Panc1 (cell line): ENCODE measurements at regions not wholly inside any gene's neighbourhood (a gene's known extent, or its start where the extent isn't known, plus 50 kb on each side); places are given as distances from the start of the nearest gene placed in this dataset.
"Not testable (repeated sequence)": the region's sequence is repeated elsewhere in the genome, so short reads cannot be mapped to it uniquely, and the experiment has no call there.

Experiments
- ATAC-seq: fragments of 200-7000 bp; cut with Tn5 transposase; 2 replicates; pipeline ENCODE4 v1.9.1; 2020; ENCODE audit warnings: mild to moderate bottlenecking, moderate library complexity
- BruUV-seq: library from RNA; stranded (reverse); fragments of 400-500 nt; replicated peaks from 2 replicates; lab custom pipeline; 2021; lab: Mats Ljungman, UMichigan
- CTCF ChIA-PET: fragments of 300-600 bp; sonication (Branson Sonifier 250); formaldehyde crosslinking; loops from one replicate; lab custom pipeline; 2022; ENCODE audit warnings: antibody characterized with exemption; lab: Charles Lee
- POLR2A ChIA-PET: fragments of 300-600 bp; sonication (Branson Sonifier 250); formaldehyde crosslinking; loops from one replicate; lab custom pipeline; 2022; ENCODE audit warnings: antibody characterized with exemption; lab: Charles Lee
- DNase-seq: peaks from one replicate; pipeline ENCODE4 v3.0.0-alpha.2; 2010; ENCODE audit warnings: low read depth, low spot score
- H3K27ac ChIP-seq: 2 replicates; pipeline ENCODE4 v1.5.1; 2011; ENCODE audit warnings: mild to moderate bottlenecking, low read length, inconsistent platforms
- H3K27me3 ChIP-seq: fragments of 200-500 bp; sonication (Bioruptor generic); 2 replicates; pipeline ENCODE4 v1.6.0; 2014; ENCODE audit warnings: low read length, inconsistent platforms; ENCODE audit not compliant: control insufficient read depth, insufficient read depth
- H3K36me3 ChIP-seq: fragments of 200-500 bp; sonication (Bioruptor generic); 2 replicates; pipeline ENCODE4 v1.5.1; 2014; ENCODE audit warnings: inconsistent platforms, mild to moderate bottlenecking, low read length, moderate library complexity; ENCODE audit not compliant: control insufficient read depth, insufficient read depth
- H3K4me1 ChIP-seq: 2 replicates; pipeline ENCODE4 v1.5.1; 2011; ENCODE audit warnings: inconsistent platforms, mild to moderate bottlenecking, low read length, moderate library complexity; ENCODE audit not compliant: control insufficient read depth, insufficient read depth
- H3K4me3 ChIP-seq, 2 experiments: 2 replicates each; pipeline ENCODE4 v1.5.1; 2011 to 2012; ENCODE audit warnings: low read depth in 2 of 2, low read length in 2 of 2, mild to moderate bottlenecking in 2 of 2, inconsistent platforms in 1 of 2, moderate library complexity in 1 of 2
- H3K9me3 ChIP-seq: fragments of 200-500 bp; sonication (Bioruptor generic); 2 replicates; pipeline ENCODE4 v1.5.1; 2014; ENCODE audit warnings: low read depth, mild to moderate bottlenecking, inconsistent platforms, low read length, moderate library complexity; ENCODE audit not compliant: control insufficient read depth, insufficient read depth
- POLR2AphosphoS5 ChIP-seq: IDR thresholded peaks from 2 replicates; pipeline ENCODE4 v1.6.1; 2012; ENCODE audit warnings: mild to moderate bottlenecking, low read depth, low read length, moderate library complexity
- SIN3A ChIP-seq: IDR thresholded peaks from 2 replicates; pipeline ENCODE4 v1.6.1; 2012; ENCODE audit warnings: low read depth, mild to moderate bottlenecking, low read length, moderate library complexity, borderline replicate concordance; ENCODE audit not compliant: insufficient read depth
- TCF7L2 ChIP-seq: IDR thresholded peaks from 2 replicates; pipeline ENCODE4 v1.6.1; 2011; ENCODE audit warnings: mild to moderate bottlenecking, low read depth, low read length, inconsistent platforms
- in situ Hi-C: cut with HindIII; loops from 2 replicates; pipeline ENCODE4 v1.10.0; 2016; ENCODE audit warnings: low sequenced_read_pairs, low pct_unique_long_range_greater_than_20kb
- intact Hi-C: fragments of 100-400 bp; cut with micrococcal nuclease; formaldehyde crosslinking; loops from one replicate; pipeline ENCODE4 v1.10.0; 2022; ENCODE audit not compliant: unreplicated experiment
- TF ChIP-seq, protein P1 (sequence below): fragments of 450-650 bp; IDR thresholded peaks from 2 replicates; pipeline ENCODE4 v1.5.1; 2017; ENCODE audit warnings: mild to moderate bottlenecking
- TF ChIP-seq, protein P2 (sequence below), 2 experiments: IDR thresholded peaks; 2 replicates each; pipeline ENCODE4 v1.6.1; 2011 to 2012; ENCODE audit warnings: low read depth in 2 of 2, control low read depth in 1 of 2, low read length in 1 of 2, mild to moderate bottlenecking in 1 of 2, moderate library complexity in 1 of 2; ENCODE audit not compliant: insufficient read depth in 1 of 2

DNA sequence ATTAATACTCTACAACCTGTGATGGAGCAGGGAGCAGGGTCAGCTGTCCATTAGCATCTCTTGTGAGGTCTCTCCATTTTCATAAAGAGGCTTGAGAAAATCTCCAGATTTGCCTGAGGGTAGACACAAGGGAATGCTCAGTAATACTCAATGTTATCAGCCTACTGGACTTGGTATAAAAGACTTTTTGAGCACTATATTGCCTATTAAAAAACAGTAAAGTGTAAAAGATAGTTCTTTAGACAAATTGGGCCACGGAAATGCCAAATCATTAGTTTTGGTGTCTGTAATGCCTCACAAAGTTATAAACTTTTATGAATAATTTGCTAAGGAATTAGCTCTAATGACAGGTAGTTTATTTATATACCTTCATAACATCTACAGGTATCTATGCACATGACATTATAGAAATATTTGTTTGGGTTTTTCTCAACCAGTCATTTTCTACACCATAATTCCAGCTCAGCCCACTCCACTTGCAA, 1524.9 kb upstream of the TPTE start:
- H3K9me3 ChIP-seq, in situ Hi-C loops, H3K4me1 ChIP-seq, intact Hi-C loops, CTCF ChIA-PET, H3K27me3 ChIP-seq, BruUV-seq, H3K36me3 ChIP-seq, POLR2A ChIA-PET, H3K4me3 ChIP-seq, ATAC-seq, H3K27ac ChIP-seq: not testable (repeated sequence)
- DNase-seq: peak; percentile 50
- TF ChIP-seq, protein P1, sequence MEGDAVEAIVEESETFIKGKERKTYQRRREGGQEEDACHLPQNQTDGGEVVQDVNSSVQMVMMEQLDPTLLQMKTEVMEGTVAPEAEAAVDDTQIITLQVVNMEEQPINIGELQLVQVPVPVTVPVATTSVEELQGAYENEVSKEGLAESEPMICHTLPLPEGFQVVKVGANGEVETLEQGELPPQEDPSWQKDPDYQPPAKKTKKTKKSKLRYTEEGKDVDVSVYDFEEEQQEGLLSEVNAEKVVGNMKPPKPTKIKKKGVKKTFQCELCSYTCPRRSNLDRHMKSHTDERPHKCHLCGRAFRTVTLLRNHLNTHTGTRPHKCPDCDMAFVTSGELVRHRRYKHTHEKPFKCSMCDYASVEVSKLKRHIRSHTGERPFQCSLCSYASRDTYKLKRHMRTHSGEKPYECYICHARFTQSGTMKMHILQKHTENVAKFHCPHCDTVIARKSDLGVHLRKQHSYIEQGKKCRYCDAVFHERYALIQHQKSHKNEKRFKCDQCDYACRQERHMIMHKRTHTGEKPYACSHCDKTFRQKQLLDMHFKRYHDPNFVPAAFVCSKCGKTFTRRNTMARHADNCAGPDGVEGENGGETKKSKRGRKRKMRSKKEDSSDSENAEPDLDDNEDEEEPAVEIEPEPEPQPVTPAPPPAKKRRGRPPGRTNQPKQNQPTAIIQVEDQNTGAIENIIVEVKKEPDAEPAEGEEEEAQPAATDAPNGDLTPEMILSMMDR: 0 out of 2 replicates have a peak, but pooled peaks have one; percentile 3

DNA sequence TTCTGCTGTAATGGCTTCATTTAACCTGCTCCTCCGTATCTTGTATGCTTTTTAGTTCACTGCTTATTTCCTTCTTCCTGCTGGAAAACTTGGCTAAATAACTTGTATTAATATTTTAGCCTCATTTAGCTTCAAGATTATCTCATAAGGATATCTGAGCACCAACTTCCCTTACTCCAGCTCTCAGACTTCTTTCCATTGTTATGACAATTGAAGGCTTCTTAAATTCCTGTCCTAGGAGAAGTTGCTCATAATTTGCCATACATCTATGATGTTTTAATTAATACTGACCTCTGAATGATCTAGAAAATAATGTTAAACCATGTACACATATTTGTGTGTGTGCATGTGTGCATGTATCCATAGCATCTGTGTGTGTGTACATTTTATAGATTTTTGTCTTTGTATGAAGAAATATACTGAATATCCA, 1524.4 kb upstream of the TPTE start:
- no peak overlapping the region for H3K27ac ChIP-seq
- no peaks in the 10 kb centered on the region for H3K36me3 ChIP-seq
- no peaks in the 10 kb centered on the region for H3K4me1 ChIP-seq
- no peak overlapping the region for H3K4me3 ChIP-seq
- H3K9me3 ChIP-seq: no peaks in the 10 kb centered on the region
- ChIA-PET CTCF (no interaction called here), POLR2A (no interaction called here)
- DNase-seq (peak; percentile 43), ATAC-seq (no peak)
- no peak for TF ChIP-seq TCF7L2
- no peak for TF ChIP-seq POLR2AphosphoS5
- TF ChIP-seq, protein P2, sequence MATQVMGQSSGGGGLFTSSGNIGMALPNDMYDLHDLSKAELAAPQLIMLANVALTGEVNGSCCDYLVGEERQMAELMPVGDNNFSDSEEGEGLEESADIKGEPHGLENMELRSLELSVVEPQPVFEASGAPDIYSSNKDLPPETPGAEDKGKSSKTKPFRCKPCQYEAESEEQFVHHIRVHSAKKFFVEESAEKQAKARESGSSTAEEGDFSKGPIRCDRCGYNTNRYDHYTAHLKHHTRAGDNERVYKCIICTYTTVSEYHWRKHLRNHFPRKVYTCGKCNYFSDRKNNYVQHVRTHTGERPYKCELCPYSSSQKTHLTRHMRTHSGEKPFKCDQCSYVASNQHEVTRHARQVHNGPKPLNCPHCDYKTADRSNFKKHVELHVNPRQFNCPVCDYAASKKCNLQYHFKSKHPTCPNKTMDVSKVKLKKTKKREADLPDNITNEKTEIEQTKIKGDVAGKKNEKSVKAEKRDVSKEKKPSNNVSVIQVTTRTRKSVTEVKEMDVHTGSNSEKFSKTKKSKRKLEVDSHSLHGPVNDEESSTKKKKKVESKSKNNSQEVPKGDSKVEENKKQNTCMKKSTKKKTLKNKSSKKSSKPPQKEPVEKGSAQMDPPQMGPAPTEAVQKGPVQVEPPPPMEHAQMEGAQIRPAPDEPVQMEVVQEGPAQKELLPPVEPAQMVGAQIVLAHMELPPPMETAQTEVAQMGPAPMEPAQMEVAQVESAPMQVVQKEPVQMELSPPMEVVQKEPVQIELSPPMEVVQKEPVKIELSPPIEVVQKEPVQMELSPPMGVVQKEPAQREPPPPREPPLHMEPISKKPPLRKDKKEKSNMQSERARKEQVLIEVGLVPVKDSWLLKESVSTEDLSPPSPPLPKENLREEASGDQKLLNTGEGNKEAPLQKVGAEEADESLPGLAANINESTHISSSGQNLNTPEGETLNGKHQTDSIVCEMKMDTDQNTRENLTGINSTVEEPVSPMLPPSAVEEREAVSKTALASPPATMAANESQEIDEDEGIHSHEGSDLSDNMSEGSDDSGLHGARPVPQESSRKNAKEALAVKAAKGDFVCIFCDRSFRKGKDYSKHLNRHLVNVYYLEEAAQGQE (IDR thresholded peaks at IDR 0.05; ENCODE audit: insufficient read depth in 1 of 2, low read depth in 2 of 2, low read length in 1 of 2): no peak
- no peak for TF ChIP-seq SIN3A
- TF ChIP-seq, protein P1: no peak
- no peaks in the 10 kb centered on the region for H3K27me3 ChIP-seq
- intact Hi-C loops (no loop called here), in situ Hi-C loops (no loop called here)
- no TSS peak for BruUV-seq

DNA sequence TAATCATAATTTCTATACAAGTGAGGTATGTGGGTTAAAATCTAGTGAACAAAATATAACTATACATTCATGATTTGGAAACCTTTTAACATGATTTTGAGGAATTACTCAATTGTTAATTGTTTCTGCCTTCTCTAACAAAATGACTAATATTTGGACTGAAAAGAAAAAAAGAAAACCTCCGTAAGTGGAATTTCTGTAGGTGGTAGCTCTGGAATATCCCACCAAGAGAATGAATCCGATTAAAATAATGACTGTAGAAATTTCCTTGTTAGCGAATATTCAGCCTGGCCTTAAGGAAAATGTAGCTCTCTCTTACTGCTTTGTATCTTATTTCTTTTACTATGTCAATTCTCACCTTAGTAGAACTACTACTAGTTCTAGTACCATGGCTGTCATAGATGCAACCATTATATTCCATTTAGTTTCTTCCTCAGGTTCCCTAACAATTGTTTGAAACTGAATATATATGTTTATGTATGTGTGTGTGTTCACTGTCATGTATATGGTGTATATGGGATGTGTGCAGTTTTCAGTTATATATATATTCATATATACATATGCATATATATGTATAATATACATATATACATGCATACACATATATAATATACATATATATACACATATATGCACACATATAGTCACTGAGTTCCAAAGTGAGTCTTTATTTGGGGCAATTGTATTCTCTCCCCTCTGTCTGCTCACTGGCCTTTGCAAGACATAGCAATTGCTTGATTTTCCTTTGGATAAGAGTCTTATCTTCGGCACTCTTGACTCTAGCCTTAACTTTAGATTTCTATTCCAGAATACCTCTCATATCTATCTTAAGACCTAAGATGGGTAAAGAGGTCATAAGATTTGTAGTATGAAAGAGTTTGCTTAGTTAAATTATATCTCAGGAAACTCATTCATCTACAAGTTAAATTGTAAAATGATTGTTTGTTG, 1523.7 kb upstream of the TPTE start:
- CTCF ChIA-PET, H3K4me1 ChIP-seq, H3K9me3 ChIP-seq, H3K36me3 ChIP-seq, H3K27me3 ChIP-seq, POLR2A ChIA-PET, H3K27ac ChIP-seq, BruUV-seq, in situ Hi-C loops, H3K4me3 ChIP-seq, ATAC-seq, intact Hi-C loops: not testable (repeated sequence)
- peak; percentile 47 for DNase-seq

DNA sequence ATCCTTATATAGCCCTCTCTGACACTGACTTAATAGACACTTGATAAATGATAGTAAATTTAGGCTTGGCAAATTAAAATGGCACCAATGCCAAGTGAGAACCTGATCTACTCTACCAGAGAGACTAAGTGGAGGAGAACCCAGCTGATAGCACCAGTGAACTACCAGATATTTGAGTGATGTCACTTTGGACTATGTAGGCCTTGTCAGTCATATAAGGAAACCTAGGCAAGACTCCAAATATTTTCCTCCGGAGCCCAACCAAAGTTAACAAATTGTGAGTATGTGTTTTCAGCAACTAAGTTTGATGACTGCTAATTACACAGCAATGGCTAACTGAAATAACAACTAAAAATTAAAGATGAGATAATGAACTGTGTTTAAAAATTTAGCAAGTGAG, 1522.9 kb upstream of the TPTE start:
- ATAC-seq, H3K4me3 ChIP-seq, BruUV-seq, H3K4me1 ChIP-seq, CTCF ChIA-PET, intact Hi-C loops, POLR2A ChIA-PET, in situ Hi-C loops, H3K27ac ChIP-seq, H3K9me3 ChIP-seq, H3K36me3 ChIP-seq, H3K27me3 ChIP-seq: not testable (repeated sequence)
- DNase-seq: peak; percentile 67
